Esophagus muscularis mucosa (tissue), 4 donors: ENCODE measurements at regions not wholly inside any gene's neighbourhood (a gene's known extent, or its start where the extent isn't known, plus 50 kb on each side); places are given as distances from the start of the nearest gene placed in this dataset.

Source experiments
- DNase-seq: peaks from one replicate; pipeline ENCODE4 v3.0.0-alpha.2; 2017; ENCODE audit errors: extremely low spot score
- H3K27ac ChIP-seq, 4 donors: fragments of 200-600 bp; sonication (generic); replicated peaks in 1 of 4; 1 replicate in 3 of 4; 2 replicates in 1 of 4; pipeline ENCODE4 v1.5.1; 2016 to 2019; ENCODE audit warnings: mild to moderate bottlenecking in 1 of 4
- H3K27me3 ChIP-seq, 4 donors: fragments of 200-600 bp; sonication (generic); one replicate each; pipeline versions ENCODE4 v1.5.1 to v1.6.0; 2016 to 2019
- H3K36me3 ChIP-seq, 4 donors: fragments of 200-600 bp; sonication (generic); one replicate each; pipeline ENCODE4 v1.5.1; 2016 to 2019
- H3K4me1 ChIP-seq, 4 donors: fragments of 200-600 bp; sonication (generic); one replicate each; pipeline ENCODE4 v1.5.1; 2016 to 2019
- H3K4me3 ChIP-seq, 4 donors: fragments of 200-600 bp; sonication (generic); 1 replicate in 2 of 4; 2 replicates in 2 of 4; pipeline ENCODE4 v1.5.1; 2016 to 2019; ENCODE audit warnings: mild to moderate bottlenecking in 4 of 4, moderate library complexity in 1 of 4
- H3K9me3 ChIP-seq, 4 donors: fragments of 200-600 bp; sonication (generic); 1 replicate in 3 of 4; 2 replicates in 1 of 4; pipeline ENCODE4 v1.5.1; 2016 to 2019
- CTCF ChIP-seq, 3 experiments: fragments of 200-600 bp in 2 of 3; fragments of 450-650 bp in 1 of 3; sonication (generic) in 2 of 3; IDR thresholded peaks; one replicate each; pipeline ENCODE4 v1.5.1; 2017 to 2019; ENCODE audit warnings: antibody characterized with exemption in 3 of 3, mild to moderate bottlenecking in 2 of 3, moderate library complexity in 1 of 3
- EP300 ChIP-seq: sonication (generic); formaldehyde crosslinking; IDR thresholded peaks from one replicate; pipeline ENCODE4 v1.6.1; 2017; ENCODE audit warnings: antibody characterized with exemption
- POLR2A ChIP-seq: fragments of 450-650 bp; IDR thresholded peaks from one replicate; pipeline ENCODE4 v1.6.1; 2017; ENCODE audit warnings: antibody characterized with exemption, moderate library complexity, mild to moderate bottlenecking, low read depth
- POLR2AphosphoS5 ChIP-seq, 2 donors: sonication (generic); formaldehyde crosslinking; IDR thresholded peaks; one replicate each; pipeline ENCODE4 v1.6.1; 2017; ENCODE audit warnings: antibody characterized with exemption in 2 of 2
- WGBS: methylation state at CpG from one replicate; pipeline ENCODE4 v1.1.5; 2018; 5-methylcytosine and 5-hydroxymethylcytosine counted together
- intact Hi-C: fragments of 100-400 bp; cut with DNase I; formaldehyde crosslinking; loops from one replicate; pipeline ENCODE4 v1.15.1; 2023

- Histone ChIP-seq H3K27me3 (no peaks in the 10 kb centered on the region), H3K9me3 (no peaks in the 10 kb centered on the region), H3K4me1 (peaks cover 0 to 5% (median 0%) of the 10 kb centered on the region in 4 donors), H3K36me3 (no peaks in the 10 kb centered on the region), H3K27ac (no peak overlapping the region), H3K4me3 (no peak overlapping the region)
- 95% methylated on average over 1 of the region's 1 CpG for WGBS
- TF ChIP-seq CTCF (IDR thresholded peaks at IDR 0.05) (no peak), EP300 (no peak), POLR2AphosphoS5 (IDR thresholded peaks at IDR 0.05) (no peak), POLR2A (no peak)
- intact Hi-C loops = no loop called here
- DNase-seq = no peak
Measured at GRCh38 chr5:86115164-86115563, 502.6 kb upstream of the COX7C start.

DNA sequence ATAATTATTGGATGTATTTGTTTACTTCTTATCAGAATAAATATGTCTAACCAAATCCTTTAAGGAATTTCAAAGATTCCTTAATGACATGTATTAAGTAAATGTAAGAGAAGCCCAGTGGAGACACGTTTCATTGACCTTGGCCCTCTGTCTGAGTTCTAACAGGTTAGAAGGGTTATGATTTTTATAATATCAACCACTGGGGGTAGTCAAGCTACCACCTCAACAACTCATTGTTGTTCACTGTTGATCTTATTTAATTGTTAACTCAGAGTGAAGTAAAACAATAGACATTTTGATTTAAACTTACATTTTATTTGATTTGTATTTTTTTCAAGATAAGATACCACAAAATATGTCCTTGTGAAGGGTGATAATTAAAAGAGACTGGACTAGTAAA, 499.2 kb upstream of the COX7C start:
- no peak for DNase-seq
- Histone ChIP-seq H3K27me3 (no peaks in the 10 kb centered on the region), H3K4me3 (no peak overlapping the region), H3K9me3 (no peaks in the 10 kb centered on the region), H3K36me3 (no peaks in the 10 kb centered on the region), H3K4me1 (peaks cover 0 to 5% (median 0%) of the 10 kb centered on the region in 4 donors), H3K27ac (no peak overlapping the region)
- no peak for TF ChIP-seq CTCF (IDR thresholded peaks at IDR 0.05)
- no peak for TF ChIP-seq POLR2AphosphoS5 (IDR thresholded peaks at IDR 0.05)
- no peak for TF ChIP-seq POLR2A
- no peak for TF ChIP-seq EP300
- 63% methylated on average over 1 of the region's 1 CpG for WGBS
- intact Hi-C loops = no loop called here

- WGBS = 82% methylated on average over 3 of the region's 3 CpGs
Measured at GRCh38 chr5:86124333-86124732, 493.4 kb upstream of the COX7C start.

GRCh38 chr5:86125731-86126601, 491.8 kb upstream of the COX7C start:
- Histone ChIP-seq H3K27ac (no peak overlapping the region), H3K36me3 (no peaks in the 10 kb centered on the region), H3K4me3 (no peak overlapping the region), H3K4me1 (peaks cover 0 to 5% (median 2%) of the 10 kb centered on the region in 4 donors), H3K27me3 (no peaks in the 10 kb centered on the region), H3K9me3 (no peaks in the 10 kb centered on the region)
- TF ChIP-seq POLR2AphosphoS5 (IDR thresholded peaks at IDR 0.05) = no peak
- no peak for TF ChIP-seq POLR2A
- no peak for TF ChIP-seq EP300
- TF ChIP-seq CTCF (IDR thresholded peaks at IDR 0.05) = no peak
- intact Hi-C loops = no loop called here
- WGBS = 65% methylated on average over 2 of the region's 2 CpGs
- DNase-seq = no peak

More at GRCh38 chr5:86124333-86124732, 493.4 kb upstream of the COX7C start:
- Histone ChIP-seq H3K9me3 (no peaks in the 10 kb centered on the region), H3K27ac (no peak overlapping the region), H3K27me3 (no peaks in the 10 kb centered on the region), H3K4me1 (peaks cover 0 to 5% (median 2%) of the 10 kb centered on the region in 4 donors), H3K4me3 (no peak overlapping the region), H3K36me3 (no peaks in the 10 kb centered on the region)
- no peak for DNase-seq
- intact Hi-C loops = no loop called here
- TF ChIP-seq EP300 = no peak
- no peak for TF ChIP-seq POLR2AphosphoS5 (IDR thresholded peaks at IDR 0.05)
- TF ChIP-seq CTCF (IDR thresholded peaks at IDR 0.05) = no peak
- no peak for TF ChIP-seq POLR2A
